Keratinocyte (primary cell): ENCODE measurements at regions not wholly inside any gene's neighbourhood (a gene's known extent, or its start where the extent isn't known, plus 50 kb on each side); places are given as distances from the start of the nearest gene placed in this dataset.
"Not testable (repeated sequence)": the region's sequence is repeated elsewhere in the genome, so short reads cannot be mapped to it uniquely, and the experiment has no call there.

Source experiments
- DNase-seq: peaks from one replicate; pipeline ENCODE4 v3.0.0-alpha.2; 2011; ENCODE audit warnings: low read depth, missing footprints, low spot score
- FAIRE-seq: peaks from 2 replicates; lab custom pipeline; 2011; peaks lifted over from hg19 to GRCh38; lab: Jason Lieb, UNC
- H2AFZ ChIP-seq: 2 replicates; pipeline ENCODE4 v1.6.0; 2012; ENCODE audit warnings: low read length, control low read depth, inconsistent platforms; ENCODE audit not compliant: control insufficient read depth
- H3K27ac ChIP-seq: 2 replicates; pipeline ENCODE4 v1.5.1; 2011; ENCODE audit warnings: low read length; ENCODE audit not compliant: control insufficient read depth, insufficient read depth
- H3K27me3 ChIP-seq: 3 replicates; pipeline ENCODE4 v1.6.0; 2011; ENCODE audit warnings: low read length; ENCODE audit not compliant: control insufficient read depth, insufficient read depth; ENCODE audit errors: extremely low read depth
- H3K36me3 ChIP-seq, 2 experiments: 2 replicates in 1 of 2; 3 replicates in 1 of 2; pipeline ENCODE4 v1.5.1; 2011; ENCODE audit warnings: low read length in 2 of 2, mild to moderate bottlenecking in 1 of 2; ENCODE audit not compliant: control insufficient read depth in 2 of 2, insufficient read depth in 2 of 2; ENCODE audit errors: extremely low read depth in 1 of 2
- H3K4me1 ChIP-seq: 3 replicates; pipeline ENCODE4 v1.5.1; 2011; ENCODE audit warnings: low read length; ENCODE audit not compliant: control insufficient read depth, insufficient read depth; ENCODE audit errors: extremely low read depth
- H3K4me2 ChIP-seq: 3 replicates; pipeline ENCODE4 v1.6.0; 2011; ENCODE audit warnings: low read depth, low read length; ENCODE audit not compliant: control insufficient read depth, insufficient read depth; ENCODE audit errors: extremely low read depth
- H3K4me3 ChIP-seq, 3 experiments: fragments of 200-600 bp in 1 of 3; sonication (generic) in 1 of 3; 2 replicates in 2 of 3; 3 replicates in 1 of 3; pipeline ENCODE4 v1.5.1; 2011 to 2016; ENCODE audit warnings: low read length in 3 of 3, mild to moderate bottlenecking in 3 of 3, control low read depth in 2 of 3, inconsistent platforms in 1 of 3, low read depth in 1 of 3, mixed read lengths in 1 of 3, mixed run types in 1 of 3, moderate library complexity in 1 of 3; ENCODE audit not compliant: control insufficient read depth in 2 of 3, insufficient read depth in 2 of 3; ENCODE audit errors: extremely low read depth in 1 of 3
- H3K79me2 ChIP-seq: 2 replicates; pipeline ENCODE4 v1.6.0; 2012; ENCODE audit warnings: low read length; ENCODE audit not compliant: control insufficient read depth, insufficient read depth
- H3K9ac ChIP-seq: 3 replicates; pipeline ENCODE4 v1.6.0; 2011; ENCODE audit warnings: low read length; ENCODE audit not compliant: control insufficient read depth, insufficient read depth; ENCODE audit errors: extremely low read depth
- H3K9me1 ChIP-seq: 3 replicates; pipeline ENCODE4 v1.6.0; 2011; ENCODE audit warnings: low read length; ENCODE audit not compliant: control insufficient read depth, insufficient read depth; ENCODE audit errors: extremely low read depth
- H3K9me3 ChIP-seq: 2 replicates; pipeline ENCODE4 v1.5.1; 2012; ENCODE audit warnings: low read depth, low read length; ENCODE audit not compliant: control insufficient read depth
- H4K20me1 ChIP-seq: 3 replicates; pipeline ENCODE4 v1.6.0; 2011; ENCODE audit warnings: low read length; ENCODE audit not compliant: control insufficient read depth, insufficient read depth; ENCODE audit errors: extremely low read depth
- EZH2 ChIP-seq: IDR thresholded peaks from one replicate; pipeline ENCODE4 v1.6.1; 2012; ENCODE audit warnings: inconsistent platforms, mild to moderate bottlenecking, low read length, moderate library complexity
- dilution Hi-C: fragments of 300-500 bp; cut with MboI; formaldehyde crosslinking; loops from one replicate; pipeline ENCODE4 v1.7.0; 2020; ENCODE audit warnings: low sequenced_read_pairs; ENCODE audit not compliant: extremely low pct_ligation_motif_present
- TF ChIP-seq, protein P1 (sequence below), 3 experiments: IDR thresholded peaks in 1 of 3; conservative IDR thresholded peaks in 1 of 3; optimal IDR thresholded peaks in 1 of 3; 2 replicates in 2 of 3; 3 replicates in 1 of 3; pipeline versions ENCODE3 to v1.5.1; 2011; ENCODE audit warnings: low read length in 3 of 3, mild to moderate bottlenecking in 3 of 3, moderate library complexity in 2 of 3, control low read depth in 1 of 3, inconsistent platforms in 1 of 3; ENCODE audit not compliant: insufficient read depth in 2 of 3; ENCODE audit errors: extremely low read depth in 1 of 3

DNA sequence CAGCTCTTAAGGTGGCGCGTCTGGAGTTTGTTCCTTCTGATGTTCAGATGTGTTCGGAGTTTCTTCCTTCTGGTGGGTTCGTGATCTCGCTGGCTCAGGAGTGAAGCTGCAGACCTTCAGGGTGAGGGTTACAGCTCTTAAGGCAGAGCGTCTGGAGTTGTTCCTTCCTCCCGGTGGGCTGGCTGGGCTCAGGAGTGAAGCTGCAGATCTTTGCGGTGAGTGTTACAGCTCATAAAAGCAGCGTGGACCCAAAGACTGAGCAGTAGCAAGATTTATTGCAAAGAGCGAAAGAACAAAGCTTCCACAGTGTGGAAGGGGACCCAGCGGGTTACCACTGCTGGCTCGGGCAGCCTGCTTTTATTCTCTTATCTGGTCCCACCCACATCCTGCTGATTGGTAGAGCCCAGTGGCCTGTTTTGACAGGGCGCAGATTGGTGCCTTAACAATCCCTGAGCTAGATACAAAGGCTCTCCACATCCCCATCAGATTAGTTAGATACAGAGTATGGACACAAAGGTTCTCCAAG, 244.3 kb downstream of the PLA2G4A start:
- FAIRE-seq, H3K9me3 ChIP-seq, dilution Hi-C loops: not testable (repeated sequence)

DNA sequence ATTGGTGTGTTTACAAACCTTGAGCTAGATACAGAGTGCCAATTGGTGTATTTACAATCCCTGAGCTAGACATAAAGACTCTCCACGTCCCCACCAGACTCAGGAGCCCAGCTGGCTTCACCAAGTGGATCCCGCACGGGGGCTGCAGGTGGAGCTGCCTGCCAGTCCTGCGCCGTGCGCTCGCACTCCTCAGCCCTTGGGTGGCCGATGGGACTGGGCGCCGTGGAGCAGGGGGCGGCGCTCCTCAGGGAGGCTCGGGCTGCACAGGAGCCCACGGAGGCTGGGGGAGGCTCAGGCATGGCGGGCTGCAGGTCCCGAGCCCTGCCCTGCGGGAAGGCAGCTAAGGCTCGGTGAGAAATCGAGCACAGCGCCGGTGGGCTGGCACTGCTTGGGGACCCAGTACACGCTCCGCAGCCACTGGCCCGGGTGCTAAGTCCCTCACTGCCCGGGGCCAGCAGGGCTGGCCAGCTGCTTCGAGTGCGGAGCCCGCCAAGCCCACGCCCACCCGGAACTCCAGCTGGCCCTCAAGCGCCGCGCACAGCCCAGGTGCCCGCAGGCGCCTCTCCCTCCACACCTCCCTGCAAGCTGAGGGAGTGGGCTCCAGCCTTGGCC, 245.0 kb downstream of the PLA2G4A start:
- FAIRE-seq, H3K4me3 ChIP-seq, H3K27ac ChIP-seq, H4K20me1 ChIP-seq, H3K36me3 ChIP-seq, H3K79me2 ChIP-seq, H3K27me3 ChIP-seq, H3K4me2 ChIP-seq, dilution Hi-C loops, DNase-seq, H3K9ac ChIP-seq, H3K9me3 ChIP-seq, H2AFZ ChIP-seq, H3K9me1 ChIP-seq, H3K4me1 ChIP-seq: not testable (repeated sequence)

More for the DNA sequence above, 244.3 kb downstream of the PLA2G4A start:
- not testable (repeated sequence) for H3K4me1 ChIP-seq, H4K20me1 ChIP-seq, H3K27ac ChIP-seq, H3K9me1 ChIP-seq, H3K4me3 ChIP-seq, H3K36me3 ChIP-seq, H3K79me2 ChIP-seq, H2AFZ ChIP-seq, DNase-seq, H3K4me2 ChIP-seq, H3K9ac ChIP-seq, H3K27me3 ChIP-seq

DNA sequence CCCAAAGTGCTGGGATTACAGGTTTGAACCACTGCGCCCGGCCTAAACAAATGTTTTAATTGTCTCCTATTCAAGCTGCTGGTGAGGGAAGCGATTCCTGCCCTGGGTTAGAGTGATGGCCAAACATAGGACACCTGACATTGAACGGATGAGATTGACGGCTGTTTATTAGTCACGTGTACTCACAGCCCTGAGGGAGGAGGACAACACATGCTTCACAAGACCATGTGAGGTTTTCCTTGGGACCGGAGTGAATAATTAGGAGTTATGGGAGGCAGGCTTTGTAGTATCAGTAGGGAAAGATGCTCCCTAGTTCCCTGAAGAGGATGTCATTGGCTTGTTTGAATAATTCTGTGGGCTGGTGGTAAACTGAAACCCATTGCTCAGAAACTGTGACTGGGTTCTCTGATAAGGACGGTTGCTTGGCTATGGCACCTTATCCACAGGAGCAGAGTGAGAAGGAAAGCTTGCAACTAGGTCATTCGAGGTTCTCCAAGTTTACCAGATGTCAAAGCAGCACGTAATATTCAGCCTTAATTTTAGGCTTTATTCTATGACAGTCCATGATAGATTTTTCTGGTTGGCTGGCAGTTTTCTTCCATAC, 245.8 kb downstream of the PLA2G4A start:
- H4K20me1 ChIP-seq = no peaks in the 10 kb centered on the region
- no peaks in the 10 kb centered on the region for H3K36me3 ChIP-seq
- no peaks in the 10 kb centered on the region for H3K79me2 ChIP-seq
- TF ChIP-seq, protein P1, sequence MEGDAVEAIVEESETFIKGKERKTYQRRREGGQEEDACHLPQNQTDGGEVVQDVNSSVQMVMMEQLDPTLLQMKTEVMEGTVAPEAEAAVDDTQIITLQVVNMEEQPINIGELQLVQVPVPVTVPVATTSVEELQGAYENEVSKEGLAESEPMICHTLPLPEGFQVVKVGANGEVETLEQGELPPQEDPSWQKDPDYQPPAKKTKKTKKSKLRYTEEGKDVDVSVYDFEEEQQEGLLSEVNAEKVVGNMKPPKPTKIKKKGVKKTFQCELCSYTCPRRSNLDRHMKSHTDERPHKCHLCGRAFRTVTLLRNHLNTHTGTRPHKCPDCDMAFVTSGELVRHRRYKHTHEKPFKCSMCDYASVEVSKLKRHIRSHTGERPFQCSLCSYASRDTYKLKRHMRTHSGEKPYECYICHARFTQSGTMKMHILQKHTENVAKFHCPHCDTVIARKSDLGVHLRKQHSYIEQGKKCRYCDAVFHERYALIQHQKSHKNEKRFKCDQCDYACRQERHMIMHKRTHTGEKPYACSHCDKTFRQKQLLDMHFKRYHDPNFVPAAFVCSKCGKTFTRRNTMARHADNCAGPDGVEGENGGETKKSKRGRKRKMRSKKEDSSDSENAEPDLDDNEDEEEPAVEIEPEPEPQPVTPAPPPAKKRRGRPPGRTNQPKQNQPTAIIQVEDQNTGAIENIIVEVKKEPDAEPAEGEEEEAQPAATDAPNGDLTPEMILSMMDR (optimal IDR thresholded peaks at IDR 0.05 in 1 of 3, IDR thresholded peaks at IDR 0.05 in 1 of 3, conservative IDR thresholded peaks at IDR 0.05 in 1 of 3; ENCODE audit: extremely low read depth in 1 of 3, insufficient read depth in 2 of 3, low read length in 3 of 3) = no peak
- no peak for TF ChIP-seq EZH2
- DNase-seq (no peak), FAIRE-seq (no peak)
- no peak overlapping the region for H3K27ac ChIP-seq
- H3K27me3 ChIP-seq = no peaks in the 10 kb centered on the region
- dilution Hi-C loops = no loop called here
- H2AFZ ChIP-seq = no peak overlapping the region
- no peaks in the 10 kb centered on the region for H3K9me3 ChIP-seq
- no peak overlapping the region for H3K9ac ChIP-seq
- no peaks in the 10 kb centered on the region for H3K4me1 ChIP-seq
- H3K4me2 ChIP-seq = no peak overlapping the region
- H3K9me1 ChIP-seq = no peaks in the 10 kb centered on the region
- H3K4me3 ChIP-seq = no peak overlapping the region
